ENCODE measurements at regions not wholly inside any gene's neighbourhood (a gene's known extent, or its start where the extent isn't known, plus 50 kb on each side); places are given as distances from the start of the nearest gene placed in this dataset.
"Not testable (repeated sequence)": the region's sequence is repeated elsewhere in the genome, so short reads cannot be mapped to it uniquely, and the experiment has no call there.

DNA sequence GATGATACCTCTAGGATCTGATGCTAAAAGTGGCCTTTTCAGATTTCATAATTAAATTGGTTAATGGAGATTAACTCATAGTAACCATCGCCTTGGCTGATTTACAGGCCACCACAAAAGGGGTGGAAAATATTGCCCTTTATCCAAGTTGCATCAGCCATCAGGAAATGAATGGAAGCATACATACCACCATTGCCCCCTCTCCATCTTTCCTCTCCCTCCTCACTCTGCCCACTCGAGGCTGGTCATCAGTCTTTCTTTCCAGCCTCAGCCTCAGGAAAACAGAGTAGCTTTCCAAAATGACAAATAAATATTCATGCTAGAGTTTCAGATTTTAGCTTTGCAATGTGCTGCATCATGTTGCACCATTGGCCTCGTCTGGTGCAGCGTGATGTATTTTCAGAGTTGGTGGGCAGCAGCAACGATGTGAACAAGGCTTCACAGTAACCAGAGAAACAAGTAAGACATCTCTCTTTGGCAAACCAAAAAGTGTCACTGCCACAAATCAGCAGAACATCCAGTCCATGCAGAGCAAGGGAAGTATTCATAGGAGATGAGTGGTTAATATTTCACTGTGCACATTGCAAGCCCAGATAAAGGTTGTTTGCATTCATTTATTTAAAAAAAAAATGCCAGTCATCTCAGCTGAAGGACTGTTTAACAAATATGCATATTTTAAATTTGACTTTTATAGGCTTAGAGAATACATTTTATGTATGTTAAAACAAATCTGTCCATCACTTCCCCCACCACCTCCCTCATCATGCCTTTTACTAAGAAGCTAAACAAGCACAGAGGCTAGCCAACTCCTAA lies 136.7 kb upstream of the FAT3 start:
- no peak overlapping the region for H3K4me3 Mint-ChIP-seq

DNA sequence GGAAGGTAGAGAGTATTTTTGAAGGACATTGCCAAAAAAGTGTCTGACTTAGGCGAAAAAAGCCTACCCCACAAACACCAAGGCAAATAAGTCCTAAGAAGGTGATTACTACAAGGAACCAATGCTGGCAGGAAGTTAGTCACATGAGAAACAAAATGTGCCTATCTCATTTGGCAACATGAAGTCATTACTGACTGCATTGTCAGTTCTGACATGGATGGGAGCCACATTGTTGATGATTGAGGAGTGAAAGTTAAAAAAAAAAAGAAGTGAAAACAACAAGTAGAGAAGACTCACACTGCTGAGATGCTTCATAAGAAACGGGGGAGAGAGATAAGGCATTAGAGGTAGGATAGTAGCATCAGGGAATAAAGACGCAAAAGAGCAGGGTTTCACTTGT lies 141.5 kb upstream of the FAT3 start:
- DNase-seq (no peak), ATAC-seq (no peak)
- Mint-ChIP-seq H3K4me3 (no peak overlapping the region), H3K27me3 (ENCODE audit: low read depth) (no peaks in the 10 kb centered on the region), H3K9me3 (peaks cover 6% of the 10 kb centered on the region), H3K36me3 (ENCODE audit: insufficient read depth) (no peaks in the 10 kb centered on the region), H3K4me1 (ENCODE audit: low read depth) (no peaks in the 10 kb centered on the region)

More for the DNA sequence above, 136.7 kb upstream of the FAT3 start:
- no peak for ATAC-seq
- no peaks in the 10 kb centered on the region for H3K4me1 Mint-ChIP-seq (ENCODE audit: low read depth)
- peaks cover 10% of the 10 kb centered on the region for H3K9me3 Mint-ChIP-seq
- no peaks in the 10 kb centered on the region for H3K36me3 Mint-ChIP-seq (ENCODE audit: insufficient read depth)
- DNase-seq, result no peak
- H3K27me3 Mint-ChIP-seq (ENCODE audit: low read depth), result no peaks in the 10 kb centered on the region

DNA sequence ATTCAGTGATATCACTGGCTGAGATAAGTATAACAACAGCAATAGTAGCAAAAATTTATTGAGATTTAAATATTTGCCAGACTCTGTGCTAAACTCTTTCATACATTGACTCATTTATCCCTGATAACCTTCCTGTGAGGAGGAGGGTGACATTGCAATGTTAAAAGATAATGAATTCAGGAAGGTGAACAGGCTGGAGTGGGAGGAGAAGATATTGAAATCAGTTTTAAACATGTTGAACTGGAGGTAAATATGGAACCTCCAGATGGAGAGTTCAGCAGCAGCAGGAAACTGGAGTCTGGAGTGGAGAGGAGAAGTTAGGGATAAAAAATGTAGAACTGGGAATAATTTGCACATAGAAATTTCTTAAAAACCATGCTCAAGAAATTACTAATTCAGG lies 142.0 kb upstream of the FAT3 start:
- Mint-ChIP-seq H3K9me3 (peaks cover 6% of the 10 kb centered on the region), H3K36me3 (ENCODE audit: insufficient read depth) (no peaks in the 10 kb centered on the region), H3K27me3 (ENCODE audit: low read depth) (no peaks in the 10 kb centered on the region), H3K4me1 (ENCODE audit: low read depth) (no peaks in the 10 kb centered on the region), H3K4me3 (no peak overlapping the region)
- DNase-seq (no peak), ATAC-seq (no peak)

DNA sequence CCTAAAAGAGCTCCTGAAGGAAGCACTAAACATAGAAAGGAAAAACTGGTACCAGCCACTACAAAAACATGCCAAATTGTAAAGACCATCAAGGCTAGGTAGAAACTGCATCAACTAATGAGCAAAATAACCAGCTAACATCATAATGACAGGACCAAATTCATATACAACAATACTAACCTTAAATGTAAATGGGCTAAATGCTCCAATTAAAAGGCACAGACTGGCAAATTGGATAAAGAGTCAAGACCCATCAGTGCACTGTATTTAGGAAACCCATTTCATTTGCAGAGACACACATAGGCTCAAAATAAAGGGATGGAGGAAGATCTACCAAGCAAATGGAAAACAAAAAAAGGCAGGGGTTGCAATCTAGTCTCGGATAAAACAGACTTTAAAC lies 150.1 kb upstream of the FAT3 start:
- not testable (repeated sequence) for H3K36me3 Mint-ChIP-seq (ENCODE audit: insufficient read depth); H3K4me1 Mint-ChIP-seq (ENCODE audit: low read depth); H3K27me3 Mint-ChIP-seq (ENCODE audit: low read depth); ATAC-seq; DNase-seq; H3K4me3 Mint-ChIP-seq
- peaks cover 11% of the 10 kb centered on the region for H3K9me3 Mint-ChIP-seq

GRCh38 chr11:92071660-92072059 lies 153.0 kb upstream of the FAT3 start:
- no peak for ATAC-seq
- no peak for DNase-seq
- Mint-ChIP-seq H3K4me3 (no peak overlapping the region), H3K27me3 (ENCODE audit: low read depth) (no peaks in the 10 kb centered on the region), H3K4me1 (ENCODE audit: low read depth) (no peaks in the 10 kb centered on the region), H3K9me3 (peaks cover 12% of the 10 kb centered on the region), H3K36me3 (ENCODE audit: insufficient read depth) (no peaks in the 10 kb centered on the region)

- Mint-ChIP-seq H3K4me3 (no peak overlapping the region), H3K4me1 (ENCODE audit: low read depth) (no peaks in the 10 kb centered on the region), H3K9me3 (peaks cover 12% of the 10 kb centered on the region), H3K36me3 (ENCODE audit: insufficient read depth) (no peaks in the 10 kb centered on the region), H3K27me3 (ENCODE audit: low read depth) (no peaks in the 10 kb centered on the region)
- DNase-seq (no peak), ATAC-seq (no peak)
Observed at GRCh38 chr11:92070026-92070889, 154.4 kb upstream of the FAT3 start.

DNA sequence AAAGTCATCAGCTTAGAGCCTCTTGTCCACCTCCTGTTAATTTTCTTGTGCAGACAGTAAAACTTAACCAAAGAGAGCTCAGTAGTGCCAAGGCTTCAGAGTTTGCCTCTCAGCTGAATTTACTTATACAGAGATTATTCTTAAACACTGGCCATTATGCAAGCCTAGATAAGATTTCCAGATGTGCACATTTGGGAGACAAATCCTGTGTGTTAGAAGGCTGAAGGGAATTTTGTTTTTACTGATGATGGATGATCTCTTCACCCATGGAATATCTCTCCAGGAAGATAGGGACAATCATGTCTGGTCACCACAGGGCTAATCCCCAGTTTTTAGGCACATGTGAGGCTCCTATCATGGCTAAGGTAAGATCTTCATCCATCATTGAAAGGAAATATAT lies 157.6 kb upstream of the FAT3 start:
- no peak overlapping the region for H3K4me3 Mint-ChIP-seq
- peaks cover 15% of the 10 kb centered on the region for H3K9me3 Mint-ChIP-seq
- no peaks in the 10 kb centered on the region for H3K4me1 Mint-ChIP-seq (ENCODE audit: low read depth)
- no peaks in the 10 kb centered on the region for H3K36me3 Mint-ChIP-seq (ENCODE audit: insufficient read depth)
- ATAC-seq, result no peak
- no peaks in the 10 kb centered on the region for H3K27me3 Mint-ChIP-seq (ENCODE audit: low read depth)
- DNase-seq, result no peak

DNA sequence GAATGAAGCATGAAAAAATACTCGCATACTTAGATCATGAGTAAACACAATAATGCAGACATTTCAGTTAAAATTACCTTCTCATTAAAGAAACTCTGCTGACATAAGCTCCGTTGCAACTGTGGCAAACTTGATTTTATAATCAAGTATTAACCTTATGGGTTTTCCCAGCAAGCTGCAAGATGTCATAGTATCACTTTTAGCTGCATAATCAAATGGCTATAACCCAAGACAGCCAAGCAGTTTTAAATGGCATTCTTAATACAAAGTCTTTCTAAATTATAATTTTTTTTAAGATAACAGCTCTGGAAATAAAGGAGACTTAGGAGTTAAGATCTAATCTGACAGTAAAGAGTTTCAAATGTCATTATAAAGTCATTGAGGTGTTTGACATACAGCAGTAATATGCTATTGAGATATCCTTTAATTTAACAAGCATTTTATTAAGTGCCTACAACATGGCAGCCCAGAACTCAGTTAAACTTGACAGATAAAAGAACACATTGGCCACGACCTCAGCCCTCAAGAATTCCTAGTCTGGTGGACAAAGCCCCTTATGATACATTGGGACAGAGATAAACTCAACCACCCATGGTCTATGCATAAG lies 163.1 kb upstream of the FAT3 start:
- H3K9me3 Mint-ChIP-seq, result peaks cover 4% of the 10 kb centered on the region
- H3K4me3 Mint-ChIP-seq, result no peak overlapping the region
- ATAC-seq, result no peak
- H3K36me3 Mint-ChIP-seq (ENCODE audit: insufficient read depth), result no peaks in the 10 kb centered on the region
- no peaks in the 10 kb centered on the region for H3K27me3 Mint-ChIP-seq (ENCODE audit: low read depth)
- no peak for DNase-seq
- H3K4me1 Mint-ChIP-seq (ENCODE audit: low read depth), result no peaks in the 10 kb centered on the region

- no peak for DNase-seq
- peaks cover 10% of the 10 kb centered on the region for H3K9me3 Mint-ChIP-seq
- no peaks in the 10 kb centered on the region for H3K36me3 Mint-ChIP-seq (ENCODE audit: insufficient read depth)
- H3K27me3 Mint-ChIP-seq (ENCODE audit: low read depth), result no peaks in the 10 kb centered on the region
- H3K4me1 Mint-ChIP-seq (ENCODE audit: low read depth), result no peaks in the 10 kb centered on the region
- H3K4me3 Mint-ChIP-seq, result no peak overlapping the region
- ATAC-seq, result no peak
Observed at GRCh38 chr11:92057849-92058442, 166.7 kb upstream of the FAT3 start.

- H3K9me3 Mint-ChIP-seq, result peaks cover 13% of the 10 kb centered on the region
- no peaks in the 10 kb centered on the region for H3K4me1 Mint-ChIP-seq (ENCODE audit: low read depth)
- no peaks in the 10 kb centered on the region for H3K36me3 Mint-ChIP-seq (ENCODE audit: insufficient read depth)
- H3K4me3 Mint-ChIP-seq, result no peak overlapping the region
- H3K27me3 Mint-ChIP-seq (ENCODE audit: low read depth), result no peaks in the 10 kb centered on the region
- DNase-seq, result no peak
- ATAC-seq, result no peak
Observed at GRCh38 chr11:92053216-92053615, 171.4 kb upstream of the FAT3 start.

DNA sequence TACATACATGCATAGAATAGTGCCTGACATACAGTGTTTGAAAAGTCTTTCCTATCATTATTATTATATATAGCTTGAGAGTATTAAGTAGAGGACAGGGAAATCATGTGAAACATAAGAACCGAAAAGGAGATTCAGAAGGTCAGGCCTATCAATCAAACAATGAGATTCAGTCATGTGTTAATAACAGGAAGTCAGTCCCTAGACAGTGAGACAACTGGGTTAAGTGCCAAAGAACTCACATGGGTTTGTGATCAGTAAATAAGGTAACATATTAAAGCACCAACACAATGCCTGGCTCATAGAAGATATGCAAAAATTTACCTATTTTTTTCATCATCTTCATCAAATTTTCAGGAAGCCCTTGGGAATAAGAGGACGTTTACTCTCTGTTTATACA lies 174.3 kb upstream of the FAT3 start:
- Mint-ChIP-seq H3K4me3 (no peak overlapping the region), H3K4me1 (ENCODE audit: low read depth) (no peaks in the 10 kb centered on the region), H3K36me3 (ENCODE audit: insufficient read depth) (no peaks in the 10 kb centered on the region), H3K27me3 (ENCODE audit: low read depth) (no peaks in the 10 kb centered on the region), H3K9me3 (peaks cover 6% of the 10 kb centered on the region)
- DNase-seq (no peak), ATAC-seq (no peak)

- peaks cover 3% of the 10 kb centered on the region for H3K9me3 Mint-ChIP-seq
- no peak for ATAC-seq
Observed at GRCh38 chr11:92048415-92048814, 176.2 kb upstream of the FAT3 start.

DNA sequence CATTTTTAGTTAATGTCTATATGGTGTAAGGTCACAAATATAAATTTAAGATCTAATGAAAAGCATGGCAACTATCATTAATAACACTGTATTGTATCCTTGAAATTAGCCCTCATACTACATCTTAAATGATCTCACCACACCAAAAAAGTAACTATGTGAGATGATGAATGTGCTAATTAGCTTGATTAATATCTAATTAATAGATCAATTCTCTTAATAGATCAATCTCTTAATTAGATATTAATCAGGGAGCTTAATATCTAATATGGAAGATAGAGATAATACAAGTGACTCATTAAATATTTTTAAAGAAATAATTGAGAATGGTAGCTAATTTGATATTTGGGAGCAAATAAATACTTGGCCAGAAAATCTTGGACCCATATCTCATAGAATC lies 178.5 kb upstream of the FAT3 start:
- no peak for ATAC-seq
- Mint-ChIP-seq H3K27me3 (ENCODE audit: low read depth) (no peaks in the 10 kb centered on the region), H3K4me1 (ENCODE audit: low read depth) (no peaks in the 10 kb centered on the region), H3K9me3 (no peaks in the 10 kb centered on the region), H3K36me3 (ENCODE audit: insufficient read depth) (no peaks in the 10 kb centered on the region), H3K4me3 (no peak overlapping the region)
- DNase-seq, result no peak

More at GRCh38 chr11:92048415-92048814, 176.2 kb upstream of the FAT3 start:
- no peak for DNase-seq
- Mint-ChIP-seq H3K4me3 (no peak overlapping the region), H3K4me1 (ENCODE audit: low read depth) (no peaks in the 10 kb centered on the region), H3K36me3 (ENCODE audit: insufficient read depth) (no peaks in the 10 kb centered on the region), H3K27me3 (ENCODE audit: low read depth) (no peaks in the 10 kb centered on the region)

- H3K9me3 Mint-ChIP-seq, result no peaks in the 10 kb centered on the region
- H3K36me3 Mint-ChIP-seq (ENCODE audit: insufficient read depth), result no peaks in the 10 kb centered on the region
- H3K4me3 Mint-ChIP-seq, result no peak overlapping the region
- H3K4me1 Mint-ChIP-seq (ENCODE audit: low read depth), result no peaks in the 10 kb centered on the region
- no peak for DNase-seq
- no peak for ATAC-seq
- H3K27me3 Mint-ChIP-seq (ENCODE audit: low read depth), result no peaks in the 10 kb centered on the region
Observed at GRCh38 chr11:92045301-92045700, 179.3 kb upstream of the FAT3 start.

Data from activated T-cell treated with anti-CD3 and anti-CD28 coated beads, Interleukin-2, amount 50 U/mL, for 4 hours (primary cell).